GM23248 (cell line): ENCODE measurements at regions not wholly inside any gene's neighbourhood (a gene's known extent, or its start where the extent isn't known, plus 50 kb on each side); places are given as distances from the start of the nearest gene placed in this dataset.

Experiments
- EZH2 ChIP-seq: fragments of 200-600 bp; sonication (generic); IDR thresholded peaks from 2 replicates; pipeline ENCODE4 v1.6.1; 2018; ENCODE audit warnings: antibody characterized with exemption, mild to moderate bottlenecking; ENCODE audit not compliant: insufficient read depth, poor library complexity, severe bottlenecking
- EZH2phosphoT487 ChIP-seq: fragments of 200-600 bp; sonication (generic); IDR thresholded peaks from 2 replicates; pipeline ENCODE4 v1.6.1; 2018; ENCODE audit warnings: antibody characterized with exemption, moderate library complexity, mild to moderate bottlenecking, low read depth; ENCODE audit not compliant: insufficient read depth

DNA sequence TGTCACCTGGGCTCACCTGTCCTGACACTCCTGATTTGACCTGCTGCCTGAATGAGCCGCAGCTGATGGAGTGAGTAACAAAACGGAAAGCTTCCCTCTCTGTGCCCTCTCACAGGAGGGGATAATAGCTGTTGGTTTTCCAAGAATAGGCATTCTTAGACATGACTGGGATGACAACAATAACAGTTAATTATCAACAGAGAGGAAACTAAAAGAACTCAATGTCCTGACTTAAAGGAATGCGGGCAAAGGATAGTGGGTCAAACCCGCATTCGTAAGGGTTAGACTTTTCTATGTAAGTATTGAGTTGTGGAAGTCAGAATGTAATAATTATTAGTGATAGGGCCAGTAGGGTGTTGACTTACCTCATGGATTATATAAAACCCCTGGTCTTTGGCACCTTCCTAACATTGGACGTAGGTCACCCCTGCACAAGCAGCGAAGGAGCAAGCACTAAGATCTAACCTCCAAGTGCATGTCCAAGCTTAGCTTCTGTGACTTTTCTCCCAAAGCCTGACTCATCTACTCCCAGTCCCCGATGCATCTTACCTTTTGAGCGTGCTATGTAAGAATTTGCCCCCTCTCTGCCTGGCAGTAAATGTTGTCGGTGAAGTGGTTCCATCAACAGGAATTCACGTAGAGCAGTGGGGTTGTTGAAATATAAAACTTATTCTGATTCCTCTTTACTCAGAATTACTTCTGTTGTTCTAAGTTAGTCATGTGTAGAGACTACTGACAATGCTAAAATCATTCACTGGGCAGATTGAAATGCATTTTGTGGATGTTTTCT lies 442.3 kb downstream of the FGF9 start:
- TF ChIP-seq EZH2 (no peak), EZH2phosphoT487 (no peak)
